Liver (tissue), 8 donors: ENCODE measurements at regions not wholly inside any gene's neighbourhood (a gene's known extent, or its start where the extent isn't known, plus 50 kb on each side); places are given as distances from the start of the nearest gene placed in this dataset.

Experiments
- DNase-seq: peaks from one replicate; pipeline ENCODE4 v3.0.0-alpha.2; 2017; ENCODE audit warnings: low spot score
- H3K27ac ChIP-seq, 2 donors: one replicate each; pipeline ENCODE4 v1.7.0; 2013; ENCODE audit warnings: inconsistent platforms in 2 of 2, low read length in 2 of 2, control low read depth in 1 of 2, low read depth in 1 of 2, mild to moderate bottlenecking in 1 of 2
- H3K27me3 ChIP-seq, 4 donors: one replicate each; pipeline versions ENCODE4 v1.6.1 to v1.7.0; 2013; ENCODE audit warnings: low read length in 3 of 4, inconsistent platforms in 1 of 4, mild to moderate bottlenecking in 1 of 4, moderate library complexity in 1 of 4; ENCODE audit not compliant: control insufficient read depth in 4 of 4, insufficient read depth in 4 of 4
- H3K36me3 ChIP-seq, 4 donors: one replicate each; pipeline versions ENCODE4 v1.6.1 to v1.7.0; 2013; ENCODE audit warnings: low read length in 3 of 4, mild to moderate bottlenecking in 3 of 4, low read depth in 1 of 4, moderate library complexity in 1 of 4; ENCODE audit not compliant: control insufficient read depth in 4 of 4, insufficient read depth in 3 of 4
- H3K4me1 ChIP-seq, 4 donors: one replicate each; pipeline versions ENCODE4 v1.6.1 to v1.7.0; 2013; ENCODE audit warnings: low read length in 3 of 4, mild to moderate bottlenecking in 3 of 4, moderate library complexity in 1 of 4; ENCODE audit not compliant: control insufficient read depth in 4 of 4, insufficient read depth in 4 of 4
- H3K4me3 ChIP-seq, 3 donors: one replicate each; pipeline versions ENCODE4 v1.6.1 to v1.7.0; 2013; ENCODE audit warnings: low read length in 3 of 3, control low read depth in 1 of 3, low read depth in 1 of 3, mild to moderate bottlenecking in 1 of 3
- H3K9ac ChIP-seq, 2 donors: one replicate each; pipeline ENCODE4 v1.7.0; 2013; ENCODE audit warnings: low read length in 2 of 2, mild to moderate bottlenecking in 2 of 2, moderate library complexity in 2 of 2, control low read depth in 1 of 2, low read depth in 1 of 2
- H3K9me3 ChIP-seq, 4 donors: one replicate each; pipeline versions ENCODE4 v1.6.1 to v1.7.0; 2013; ENCODE audit warnings: low read length in 3 of 4; ENCODE audit not compliant: control insufficient read depth in 4 of 4
- ATF3 ChIP-seq: IDR thresholded peaks from 2 replicates; pipeline ENCODE4 v1.6.1; 2016; ENCODE audit warnings: antibody characterized with exemption
- CTCF ChIP-seq: fragments of 150-350 bp; IDR thresholded peaks from 2 replicates; pipeline ENCODE4 v1.5.1; 2017; ENCODE audit warnings: improper control_type of control experiment, low read depth, low read length; ENCODE audit not compliant: missing input control
- EGR1 ChIP-seq, 2 donors: IDR thresholded peaks; 2 replicates each; pipeline ENCODE4 v1.6.1; 2016 to 2018; ENCODE audit warnings: antibody characterized with exemption in 2 of 2, low read depth in 2 of 2
- FOXA1 ChIP-seq: IDR thresholded peaks from 2 replicates; pipeline ENCODE4 v1.6.1; 2016; ENCODE audit warnings: antibody characterized with exemption
- FOXA2 ChIP-seq: IDR thresholded peaks from 2 replicates; pipeline ENCODE4 v1.6.1; 2016; ENCODE audit warnings: antibody characterized with exemption
- GABPA ChIP-seq, 2 donors: IDR thresholded peaks in 1 of 2; conservative IDR thresholded peaks in 1 of 2; 2 replicates each; pipeline ENCODE4 v1.6.1; 2016; ENCODE audit warnings: antibody characterized with exemption in 2 of 2, mild to moderate bottlenecking in 1 of 2, moderate library complexity in 1 of 2
- HNF4A ChIP-seq, 2 donors: conservative IDR thresholded peaks; 2 replicates each; pipeline ENCODE4 v1.6.1; 2016; ENCODE audit warnings: antibody characterized with exemption in 2 of 2, mild to moderate bottlenecking in 2 of 2
- HNF4G ChIP-seq: IDR thresholded peaks from 2 replicates; pipeline ENCODE4 v1.6.1; 2016; ENCODE audit warnings: antibody characterized with exemption
- JUND ChIP-seq, 2 donors: IDR thresholded peaks; 2 replicates each; pipeline ENCODE4 v1.6.1; 2016; ENCODE audit warnings: antibody characterized with exemption in 2 of 2
- MAX ChIP-seq: IDR thresholded peaks from 2 replicates; pipeline ENCODE4 v1.6.1; 2016; ENCODE audit warnings: antibody characterized with exemption
- NR2F2 ChIP-seq: IDR thresholded peaks from 2 replicates; pipeline ENCODE4 v1.6.1; 2016; ENCODE audit warnings: antibody characterized with exemption
- RAD21 ChIP-seq, 2 donors: IDR thresholded peaks; 2 replicates each; pipeline ENCODE4 v1.6.1; 2016; ENCODE audit warnings: antibody characterized with exemption in 2 of 2, mild to moderate bottlenecking in 2 of 2
- REST ChIP-seq: IDR thresholded peaks from 2 replicates; pipeline ENCODE4 v1.6.1; 2016; ENCODE audit warnings: antibody characterized with exemption, mild to moderate bottlenecking
- RXRA ChIP-seq, 2 donors: IDR thresholded peaks; 2 replicates each; pipeline ENCODE4 v1.6.1; 2017 to 2018; ENCODE audit warnings: antibody characterized with exemption in 2 of 2, mild to moderate bottlenecking in 1 of 2
- TAF1 ChIP-seq: conservative IDR thresholded peaks from 2 replicates; pipeline ENCODE4 v1.6.1; 2016; ENCODE audit warnings: antibody characterized with exemption, mild to moderate bottlenecking
- YY1 ChIP-seq: IDR thresholded peaks from 2 replicates; pipeline ENCODE4 v1.6.1; 2016; ENCODE audit warnings: antibody characterized with exemption, mild to moderate bottlenecking
- ZBTB33 ChIP-seq: IDR thresholded peaks from 2 replicates; pipeline ENCODE4 v1.6.1; 2016; ENCODE audit warnings: antibody characterized with exemption
- WGBS: extraction: QIAGEN DNeasy Blood & Tissue Kit; methylation state at CpG from one replicate; pipeline ENCODE4 v1.1.7; 2013; 5-methylcytosine and 5-hydroxymethylcytosine counted together
- donor health status: healthy.
- donor health status: healthy.
- donor health status: healthy.
- donor health status: healthy.
- donor health status: healthy.

GRCh38 chr7:115292381-115292780 is 370.5 kb downstream of the MDFIC start:
- no peaks in the 10 kb centered on the region for H3K36me3 ChIP-seq
- H3K9ac ChIP-seq, result no peak overlapping the region
- H3K4me3 ChIP-seq, result no peak overlapping the region
- H3K9me3 ChIP-seq, result no peaks in the 10 kb centered on the region
- H3K27me3 ChIP-seq, result peaks cover 0 to 3% (median 0%) of the 10 kb centered on the region in 4 donors
- H3K27ac ChIP-seq, result no peak overlapping the region
- 79% methylated on average over 3 of the region's 3 CpGs for WGBS
- no peak for DNase-seq
- no peak for TF ChIP-seq TAF1
- TF ChIP-seq JUND (IDR thresholded peaks at IDR 0.05), result no peak
- no peak for TF ChIP-seq FOXA1
- no peak for TF ChIP-seq RXRA (IDR thresholded peaks at IDR 0.05)
- no peak for TF ChIP-seq FOXA2
- no peaks in the 10 kb centered on the region for H3K4me1 ChIP-seq

GRCh38 chr7:115289971-115290370 is 368.1 kb downstream of the MDFIC start:
- no peak overlapping the region for H3K27ac ChIP-seq
- H3K27me3 ChIP-seq, result peaks cover 0 to 3% (median 0%) of the 10 kb centered on the region in 4 donors
- H3K36me3 ChIP-seq, result no peaks in the 10 kb centered on the region
- WGBS, result 65% methylated on average over 2 of the region's 2 CpGs
- no peak overlapping the region for H3K9ac ChIP-seq
- no peak overlapping the region for H3K4me3 ChIP-seq
- TF ChIP-seq RXRA (IDR thresholded peaks at IDR 0.05) (no peak), HNF4A (conservative IDR thresholded peaks at IDR 0.05) (no peak), CTCF (no peak), ATF3 (no peak), GABPA (IDR thresholded peaks at IDR 0.05 in 1 of 2, conservative IDR thresholded peaks at IDR 0.05 in 1 of 2) (no peak), JUND (IDR thresholded peaks at IDR 0.05) (no peak), RAD21 (IDR thresholded peaks at IDR 0.05) (no peak), YY1 (no peak), NR2F2 (no peak), MAX (no peak), HNF4G (no peak), FOXA1 (no peak)
- no peaks in the 10 kb centered on the region for H3K9me3 ChIP-seq
- no peak for DNase-seq
- no peaks in the 10 kb centered on the region for H3K4me1 ChIP-seq

- H3K27me3 ChIP-seq, result no peaks in the 10 kb centered on the region
- no peaks in the 10 kb centered on the region for H3K36me3 ChIP-seq
- no peak overlapping the region for H3K27ac ChIP-seq
- DNase-seq, result no peak
- 90% methylated on average over 1 of the region's 1 CpG for WGBS
- no peaks in the 10 kb centered on the region for H3K4me1 ChIP-seq
- H3K4me3 ChIP-seq, result no peak overlapping the region
- H3K9me3 ChIP-seq, result no peaks in the 10 kb centered on the region
- no peak overlapping the region for H3K9ac ChIP-seq
- no peak for TF ChIP-seq RXRA (IDR thresholded peaks at IDR 0.05)
- no peak for TF ChIP-seq NR2F2
- no peak for TF ChIP-seq FOXA2
- TF ChIP-seq MAX, result no peak
- no peak for TF ChIP-seq ZBTB33
- no peak for TF ChIP-seq CTCF
- no peak for TF ChIP-seq EGR1 (IDR thresholded peaks at IDR 0.05; ENCODE audit: low read depth in 2 of 2)
- no peak for TF ChIP-seq ATF3
- TF ChIP-seq HNF4A (conservative IDR thresholded peaks at IDR 0.05), result no peak
- TF ChIP-seq REST, result no peak
- no peak for TF ChIP-seq JUND (IDR thresholded peaks at IDR 0.05)
- TF ChIP-seq YY1, result no peak
These were observed 354.9 kb downstream of the MDFIC start for GRCh38 chr7:115276791-115277190.
